ENCODE measurements at regions not wholly inside any gene's neighbourhood (a gene's known extent, or its start where the extent isn't known, plus 50 kb on each side); places are given as distances from the start of the nearest gene placed in this dataset.

DNA sequence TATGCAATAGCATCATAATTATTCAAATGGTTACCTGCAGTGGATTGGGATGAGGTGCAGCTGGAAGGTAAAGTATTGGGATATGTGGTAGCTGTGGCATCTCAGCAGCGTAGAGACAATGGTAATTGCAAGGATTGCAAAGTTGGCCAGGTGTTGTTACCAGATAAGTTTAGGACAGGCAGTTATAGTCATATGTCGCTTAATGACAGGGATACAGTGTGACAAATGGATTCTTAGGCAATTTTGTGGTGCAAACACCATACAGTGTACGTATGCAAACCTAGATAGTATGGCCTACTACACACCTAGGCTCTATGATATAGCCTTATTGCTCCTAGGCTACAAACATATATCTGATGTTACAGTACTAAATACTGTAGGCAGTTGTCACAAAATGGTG is 163.5 kb upstream of the LYZL2 start:
- no peak for DNase-seq (ENCODE audit: low spot score)
- TF ChIP-seq, protein P1, sequence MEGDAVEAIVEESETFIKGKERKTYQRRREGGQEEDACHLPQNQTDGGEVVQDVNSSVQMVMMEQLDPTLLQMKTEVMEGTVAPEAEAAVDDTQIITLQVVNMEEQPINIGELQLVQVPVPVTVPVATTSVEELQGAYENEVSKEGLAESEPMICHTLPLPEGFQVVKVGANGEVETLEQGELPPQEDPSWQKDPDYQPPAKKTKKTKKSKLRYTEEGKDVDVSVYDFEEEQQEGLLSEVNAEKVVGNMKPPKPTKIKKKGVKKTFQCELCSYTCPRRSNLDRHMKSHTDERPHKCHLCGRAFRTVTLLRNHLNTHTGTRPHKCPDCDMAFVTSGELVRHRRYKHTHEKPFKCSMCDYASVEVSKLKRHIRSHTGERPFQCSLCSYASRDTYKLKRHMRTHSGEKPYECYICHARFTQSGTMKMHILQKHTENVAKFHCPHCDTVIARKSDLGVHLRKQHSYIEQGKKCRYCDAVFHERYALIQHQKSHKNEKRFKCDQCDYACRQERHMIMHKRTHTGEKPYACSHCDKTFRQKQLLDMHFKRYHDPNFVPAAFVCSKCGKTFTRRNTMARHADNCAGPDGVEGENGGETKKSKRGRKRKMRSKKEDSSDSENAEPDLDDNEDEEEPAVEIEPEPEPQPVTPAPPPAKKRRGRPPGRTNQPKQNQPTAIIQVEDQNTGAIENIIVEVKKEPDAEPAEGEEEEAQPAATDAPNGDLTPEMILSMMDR (IDR thresholded peaks at IDR 0.05; ENCODE audit: extremely low read depth, missing control alignments): no peak

DNA sequence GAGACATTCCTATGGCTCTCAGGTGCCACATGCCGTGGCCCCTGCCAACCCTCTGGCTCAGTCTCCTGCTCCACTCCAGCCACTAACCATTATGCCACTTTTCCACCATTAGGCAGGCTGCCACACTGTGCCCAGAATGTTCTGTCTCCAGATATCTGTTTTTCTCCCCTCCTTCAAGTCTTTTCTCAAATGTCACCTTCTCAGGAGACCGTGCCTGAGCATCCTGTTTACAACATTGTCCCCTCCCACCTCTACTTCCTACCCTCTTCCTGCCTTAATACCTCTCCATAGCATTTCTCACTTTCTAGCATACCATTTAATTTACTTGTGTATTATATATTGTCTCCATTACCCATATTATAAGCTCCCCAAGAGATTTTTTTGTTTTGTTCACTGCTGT is 162.5 kb upstream of the LYZL2 start:
- TF ChIP-seq, protein P1 (IDR thresholded peaks at IDR 0.05; ENCODE audit: extremely low read depth, missing control alignments): no peak
- DNase-seq (ENCODE audit: low spot score): no peak

DNA sequence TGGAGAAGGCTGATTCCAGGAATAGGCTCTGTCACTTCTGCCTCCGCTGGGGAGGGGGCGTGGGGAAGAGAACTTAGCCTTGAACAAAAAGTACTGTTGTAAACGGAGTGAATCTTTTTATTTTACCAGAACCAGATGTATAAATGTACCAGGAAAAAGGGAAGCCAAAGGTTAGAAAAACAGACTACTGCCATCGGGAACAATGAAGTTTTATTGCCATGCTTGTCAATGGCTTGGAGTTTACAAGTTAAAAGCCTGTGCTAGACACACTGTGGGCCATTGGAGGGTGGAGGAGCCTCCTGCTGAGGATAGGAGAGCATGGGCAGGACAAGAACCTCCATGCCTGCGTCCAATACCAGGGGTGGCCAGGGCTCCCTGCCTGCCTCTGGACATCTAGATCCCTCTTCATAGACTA is 161.7 kb upstream of the LYZL2 start:
- DNase-seq (ENCODE audit: low spot score): no peak
- TF ChIP-seq, protein P1 (IDR thresholded peaks at IDR 0.05; ENCODE audit: extremely low read depth, missing control alignments): no peak

DNA sequence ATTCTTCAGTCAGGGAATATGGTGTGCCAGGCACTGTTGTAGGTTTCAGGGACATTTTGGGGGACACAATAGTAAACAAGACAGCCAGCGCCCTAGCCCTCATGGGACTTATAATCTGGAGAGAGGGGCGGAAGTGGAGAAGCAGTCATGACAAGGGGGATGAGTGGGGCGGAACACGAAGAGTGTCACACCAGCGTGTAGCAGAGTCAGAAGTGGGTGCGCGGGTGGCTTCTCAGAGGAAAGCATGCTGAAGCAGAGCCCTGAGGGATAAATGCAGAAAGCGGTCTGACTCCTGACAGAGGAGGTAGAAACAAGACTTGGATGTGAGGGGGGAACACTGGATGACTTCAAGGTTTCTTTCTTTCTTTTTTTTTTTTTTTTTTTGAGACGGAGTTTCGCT is 160.3 kb upstream of the LYZL2 start:
- no peak for DNase-seq (ENCODE audit: low spot score)
- TF ChIP-seq, protein P1 (IDR thresholded peaks at IDR 0.05; ENCODE audit: extremely low read depth, missing control alignments): no peak

DNA sequence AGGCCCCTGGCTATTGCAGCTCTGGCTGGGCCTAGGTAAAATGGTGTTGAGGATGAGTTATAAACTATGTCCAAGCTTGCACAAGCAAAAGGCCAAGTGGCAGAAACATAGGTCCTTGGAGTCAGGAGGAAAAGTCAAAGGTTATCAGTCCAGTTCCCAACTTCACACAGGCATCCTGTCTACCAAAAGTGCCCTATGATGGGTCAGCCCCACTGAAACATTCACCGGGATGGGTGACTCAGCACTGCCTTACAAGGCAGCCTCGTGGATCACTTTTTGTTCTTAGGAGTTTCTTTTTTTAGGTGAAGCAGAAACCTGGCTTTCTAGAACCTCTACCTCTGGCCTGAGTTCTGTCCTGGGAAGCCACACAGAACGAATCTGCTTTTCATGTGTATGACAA is 158.8 kb upstream of the LYZL2 start:
- DNase-seq (ENCODE audit: low spot score): no peak
- TF ChIP-seq, protein P1 (IDR thresholded peaks at IDR 0.05; ENCODE audit: extremely low read depth, missing control alignments): no peak

DNA sequence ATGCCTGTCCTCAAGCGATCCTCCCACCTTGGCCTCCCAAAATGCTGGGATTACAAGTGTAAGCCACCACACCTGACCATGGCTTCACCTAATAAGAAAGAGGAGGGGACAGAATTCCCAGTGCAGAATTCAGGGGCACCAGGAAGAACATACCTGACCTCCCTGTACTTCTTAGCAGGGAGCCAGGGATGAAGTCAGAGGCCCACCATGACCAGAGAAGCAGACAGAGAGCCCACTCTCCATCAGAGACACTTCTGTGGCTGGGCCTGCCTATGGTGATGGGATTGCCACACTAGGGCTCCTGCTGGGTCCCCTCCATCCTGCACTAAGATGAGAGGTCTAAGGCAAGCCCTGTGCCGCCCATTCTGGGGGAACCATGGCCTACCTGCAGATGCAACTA is 157.4 kb upstream of the LYZL2 start:
- no peak for DNase-seq (ENCODE audit: low spot score)
- TF ChIP-seq, protein P1 (IDR thresholded peaks at IDR 0.05; ENCODE audit: extremely low read depth, missing control alignments): no peak

DNA sequence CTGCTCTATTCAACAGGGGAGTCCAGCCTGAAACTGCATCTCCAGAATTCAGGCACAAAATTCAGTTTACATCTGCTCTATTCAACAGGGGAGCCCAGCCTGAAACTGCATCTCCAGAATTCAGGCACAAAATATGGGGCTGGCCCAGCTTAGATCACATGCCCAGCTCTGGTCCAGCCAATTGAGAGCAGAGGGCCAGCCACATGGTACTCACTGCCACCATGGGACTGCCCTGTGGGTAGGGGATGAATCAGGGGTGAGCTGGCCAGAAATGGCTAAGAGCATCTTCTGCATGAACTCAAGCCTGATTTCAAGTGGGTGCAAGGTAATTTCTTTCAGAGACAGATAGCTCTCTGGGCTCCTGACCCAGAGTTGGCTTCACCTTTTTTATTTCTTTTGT is 156.6 kb upstream of the LYZL2 start:
- no peak for DNase-seq (ENCODE audit: low spot score)
- TF ChIP-seq, protein P1 (IDR thresholded peaks at IDR 0.05; ENCODE audit: extremely low read depth, missing control alignments): no peak
